ENCODE measurements at regions not wholly inside any gene's neighbourhood (a gene's known extent, or its start where the extent isn't known, plus 50 kb on each side); places are given as distances from the start of the nearest gene placed in this dataset.

GRCh38 chr4:8729408-8730149 is 137.0 kb downstream of the CPZ start:
- TF ChIP-seq CTCF (IDR thresholded peaks at IDR 0.05) (no peak), POLR2AphosphoS5 (IDR thresholded peaks at IDR 0.05; ENCODE audit: low read depth, low read length) (no peak), TCF7L2 (IDR thresholded peaks at IDR 0.05; ENCODE audit: low read depth, low read length) (no peak), REST (IDR thresholded peaks at IDR 0.05; ENCODE audit: insufficient read depth in 1 of 2, low read depth in 2 of 2, low read length in 1 of 2) (no peak), SIN3A (IDR thresholded peaks at IDR 0.05; ENCODE audit: borderline replicate concordance, insufficient read depth, low read depth, low read length) (no peak)
